Liver (tissue), 8 donors: ENCODE measurements at regions not wholly inside any gene's neighbourhood (a gene's known extent, or its start where the extent isn't known, plus 50 kb on each side); places are given as distances from the start of the nearest gene placed in this dataset.

ENCODE experiments used
- DNase-seq: peaks from one replicate; pipeline ENCODE4 v3.0.0-alpha.2; 2017; ENCODE audit warnings: low spot score
- H3K27ac ChIP-seq, 2 donors: one replicate each; pipeline ENCODE4 v1.7.0; 2013; ENCODE audit warnings: inconsistent platforms in 2 of 2, low read length in 2 of 2, control low read depth in 1 of 2, low read depth in 1 of 2, mild to moderate bottlenecking in 1 of 2
- H3K27me3 ChIP-seq, 4 donors: one replicate each; pipeline versions ENCODE4 v1.6.1 to v1.7.0; 2013; ENCODE audit warnings: low read length in 3 of 4, inconsistent platforms in 1 of 4, mild to moderate bottlenecking in 1 of 4, moderate library complexity in 1 of 4; ENCODE audit not compliant: control insufficient read depth in 4 of 4, insufficient read depth in 4 of 4
- H3K36me3 ChIP-seq, 4 donors: one replicate each; pipeline versions ENCODE4 v1.6.1 to v1.7.0; 2013; ENCODE audit warnings: low read length in 3 of 4, mild to moderate bottlenecking in 3 of 4, low read depth in 1 of 4, moderate library complexity in 1 of 4; ENCODE audit not compliant: control insufficient read depth in 4 of 4, insufficient read depth in 3 of 4
- H3K4me1 ChIP-seq, 4 donors: one replicate each; pipeline versions ENCODE4 v1.6.1 to v1.7.0; 2013; ENCODE audit warnings: low read length in 3 of 4, mild to moderate bottlenecking in 3 of 4, moderate library complexity in 1 of 4; ENCODE audit not compliant: control insufficient read depth in 4 of 4, insufficient read depth in 4 of 4
- H3K4me3 ChIP-seq, 3 donors: one replicate each; pipeline versions ENCODE4 v1.6.1 to v1.7.0; 2013; ENCODE audit warnings: low read length in 3 of 3, control low read depth in 1 of 3, low read depth in 1 of 3, mild to moderate bottlenecking in 1 of 3
- H3K9ac ChIP-seq, 2 donors: one replicate each; pipeline ENCODE4 v1.7.0; 2013; ENCODE audit warnings: low read length in 2 of 2, mild to moderate bottlenecking in 2 of 2, moderate library complexity in 2 of 2, control low read depth in 1 of 2, low read depth in 1 of 2
- H3K9me3 ChIP-seq, 4 donors: one replicate each; pipeline versions ENCODE4 v1.6.1 to v1.7.0; 2013; ENCODE audit warnings: low read length in 3 of 4; ENCODE audit not compliant: control insufficient read depth in 4 of 4
- GABPA ChIP-seq, 2 donors: IDR thresholded peaks in 1 of 2; conservative IDR thresholded peaks in 1 of 2; 2 replicates each; pipeline ENCODE4 v1.6.1; 2016; ENCODE audit warnings: antibody characterized with exemption in 2 of 2, mild to moderate bottlenecking in 1 of 2, moderate library complexity in 1 of 2
- HNF4A ChIP-seq, 2 donors: conservative IDR thresholded peaks; 2 replicates each; pipeline ENCODE4 v1.6.1; 2016; ENCODE audit warnings: antibody characterized with exemption in 2 of 2, mild to moderate bottlenecking in 2 of 2
- JUND ChIP-seq, 2 donors: IDR thresholded peaks; 2 replicates each; pipeline ENCODE4 v1.6.1; 2016; ENCODE audit warnings: antibody characterized with exemption in 2 of 2
- RAD21 ChIP-seq, 2 donors: IDR thresholded peaks; 2 replicates each; pipeline ENCODE4 v1.6.1; 2016; ENCODE audit warnings: antibody characterized with exemption in 2 of 2, mild to moderate bottlenecking in 2 of 2
- RXRA ChIP-seq, 2 donors: IDR thresholded peaks; 2 replicates each; pipeline ENCODE4 v1.6.1; 2017 to 2018; ENCODE audit warnings: antibody characterized with exemption in 2 of 2, mild to moderate bottlenecking in 1 of 2
- SP1 ChIP-seq: IDR thresholded peaks from 2 replicates; pipeline ENCODE4 v1.6.1; 2018; ENCODE audit warnings: antibody characterized with exemption, mild to moderate bottlenecking
- YY1 ChIP-seq: IDR thresholded peaks from 2 replicates; pipeline ENCODE4 v1.6.1; 2016; ENCODE audit warnings: antibody characterized with exemption, mild to moderate bottlenecking
- WGBS: extraction: QIAGEN DNeasy Blood & Tissue Kit; methylation state at CpG from one replicate; pipeline ENCODE4 v1.1.7; 2013; 5-methylcytosine and 5-hydroxymethylcytosine counted together
- TF ChIP-seq, protein P1 (sequence below): IDR thresholded peaks from 2 replicates; pipeline ENCODE4 v1.6.1; 2016; ENCODE audit warnings: antibody characterized with exemption
- TF ChIP-seq, protein P2 (sequence below): IDR thresholded peaks from 2 replicates; pipeline ENCODE4 v1.6.1; 2016; ENCODE audit warnings: antibody characterized with exemption
- TF ChIP-seq, protein P3 (sequence below): fragments of 150-350 bp; IDR thresholded peaks from 2 replicates; pipeline ENCODE4 v1.5.1; 2017; ENCODE audit warnings: improper control_type of control experiment, low read depth, low read length; ENCODE audit not compliant: missing input control
- TF ChIP-seq, protein P4 (sequence below): IDR thresholded peaks from 2 replicates; pipeline ENCODE4 v1.6.1; 2016; ENCODE audit warnings: antibody characterized with exemption, mild to moderate bottlenecking
- TF ChIP-seq, protein P5 (sequence below): IDR thresholded peaks from 2 replicates; pipeline ENCODE4 v1.6.1; 2016; ENCODE audit warnings: antibody characterized with exemption
- donor health status: healthy.
- donor health status: healthy.
- donor health status: healthy.
- donor health status: healthy.
- donor health status: healthy.

DNA sequence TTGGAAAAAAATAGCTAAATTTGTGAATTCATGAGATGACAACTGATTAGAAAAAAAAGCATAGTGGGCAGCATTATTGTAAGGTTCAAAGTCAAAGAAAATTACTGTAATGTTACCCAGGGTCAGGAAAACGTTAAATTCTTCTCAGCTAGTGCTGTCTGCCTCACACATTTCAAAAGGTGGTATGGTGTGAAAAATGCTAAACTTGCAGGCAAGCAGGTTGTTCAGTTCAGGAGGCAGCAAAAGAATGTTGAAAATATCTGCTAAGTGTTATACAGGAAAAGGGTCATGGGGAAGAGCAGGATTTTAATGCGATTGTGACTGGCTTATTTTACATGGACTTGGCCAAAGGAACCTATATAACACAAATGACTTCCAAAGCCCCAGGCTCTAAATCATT, 232.5 kb upstream of the NDST3 start:
- no peak for DNase-seq
- Histone ChIP-seq H3K27me3 (no peaks in the 10 kb centered on the region), H3K9me3 (no peaks in the 10 kb centered on the region), H3K9ac (no peak overlapping the region), H3K36me3 (no peaks in the 10 kb centered on the region), H3K4me3 (no peak overlapping the region), H3K4me1 (no peaks in the 10 kb centered on the region), H3K27ac (no peak overlapping the region)
- WGBS = 76% methylated on average over 2 of the region's 2 CpGs
- TF ChIP-seq JUND (IDR thresholded peaks at IDR 0.05) (no peak), YY1 (no peak), GABPA (IDR thresholded peaks at IDR 0.05 in 1 of 2, conservative IDR thresholded peaks at IDR 0.05 in 1 of 2) (no peak), RAD21 (IDR thresholded peaks at IDR 0.05) (no peak), HNF4A (conservative IDR thresholded peaks at IDR 0.05) (no peak), SP1 (no peak), RXRA (IDR thresholded peaks at IDR 0.05) (no peak)
- TF ChIP-seq, protein P1, sequence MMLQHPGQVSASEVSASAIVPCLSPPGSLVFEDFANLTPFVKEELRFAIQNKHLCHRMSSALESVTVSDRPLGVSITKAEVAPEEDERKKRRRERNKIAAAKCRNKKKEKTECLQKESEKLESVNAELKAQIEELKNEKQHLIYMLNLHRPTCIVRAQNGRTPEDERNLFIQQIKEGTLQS = no peak
- TF ChIP-seq, protein P2, sequence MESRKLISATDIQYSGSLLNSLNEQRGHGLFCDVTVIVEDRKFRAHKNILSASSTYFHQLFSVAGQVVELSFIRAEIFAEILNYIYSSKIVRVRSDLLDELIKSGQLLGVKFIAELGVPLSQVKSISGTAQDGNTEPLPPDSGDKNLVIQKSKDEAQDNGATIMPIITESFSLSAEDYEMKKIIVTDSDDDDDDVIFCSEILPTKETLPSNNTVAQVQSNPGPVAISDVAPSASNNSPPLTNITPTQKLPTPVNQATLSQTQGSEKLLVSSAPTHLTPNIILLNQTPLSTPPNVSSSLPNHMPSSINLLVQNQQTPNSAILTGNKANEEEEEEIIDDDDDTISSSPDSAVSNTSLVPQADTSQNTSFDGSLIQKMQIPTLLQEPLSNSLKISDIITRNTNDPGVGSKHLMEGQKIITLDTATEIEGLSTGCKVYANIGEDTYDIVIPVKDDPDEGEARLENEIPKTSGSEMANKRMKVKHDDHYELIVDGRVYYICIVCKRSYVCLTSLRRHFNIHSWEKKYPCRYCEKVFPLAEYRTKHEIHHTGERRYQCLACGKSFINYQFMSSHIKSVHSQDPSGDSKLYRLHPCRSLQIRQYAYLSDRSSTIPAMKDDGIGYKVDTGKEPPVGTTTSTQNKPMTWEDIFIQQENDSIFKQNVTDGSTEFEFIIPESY = no peak
- TF ChIP-seq, protein P3, sequence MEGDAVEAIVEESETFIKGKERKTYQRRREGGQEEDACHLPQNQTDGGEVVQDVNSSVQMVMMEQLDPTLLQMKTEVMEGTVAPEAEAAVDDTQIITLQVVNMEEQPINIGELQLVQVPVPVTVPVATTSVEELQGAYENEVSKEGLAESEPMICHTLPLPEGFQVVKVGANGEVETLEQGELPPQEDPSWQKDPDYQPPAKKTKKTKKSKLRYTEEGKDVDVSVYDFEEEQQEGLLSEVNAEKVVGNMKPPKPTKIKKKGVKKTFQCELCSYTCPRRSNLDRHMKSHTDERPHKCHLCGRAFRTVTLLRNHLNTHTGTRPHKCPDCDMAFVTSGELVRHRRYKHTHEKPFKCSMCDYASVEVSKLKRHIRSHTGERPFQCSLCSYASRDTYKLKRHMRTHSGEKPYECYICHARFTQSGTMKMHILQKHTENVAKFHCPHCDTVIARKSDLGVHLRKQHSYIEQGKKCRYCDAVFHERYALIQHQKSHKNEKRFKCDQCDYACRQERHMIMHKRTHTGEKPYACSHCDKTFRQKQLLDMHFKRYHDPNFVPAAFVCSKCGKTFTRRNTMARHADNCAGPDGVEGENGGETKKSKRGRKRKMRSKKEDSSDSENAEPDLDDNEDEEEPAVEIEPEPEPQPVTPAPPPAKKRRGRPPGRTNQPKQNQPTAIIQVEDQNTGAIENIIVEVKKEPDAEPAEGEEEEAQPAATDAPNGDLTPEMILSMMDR = no peak
- TF ChIP-seq, protein P4, sequence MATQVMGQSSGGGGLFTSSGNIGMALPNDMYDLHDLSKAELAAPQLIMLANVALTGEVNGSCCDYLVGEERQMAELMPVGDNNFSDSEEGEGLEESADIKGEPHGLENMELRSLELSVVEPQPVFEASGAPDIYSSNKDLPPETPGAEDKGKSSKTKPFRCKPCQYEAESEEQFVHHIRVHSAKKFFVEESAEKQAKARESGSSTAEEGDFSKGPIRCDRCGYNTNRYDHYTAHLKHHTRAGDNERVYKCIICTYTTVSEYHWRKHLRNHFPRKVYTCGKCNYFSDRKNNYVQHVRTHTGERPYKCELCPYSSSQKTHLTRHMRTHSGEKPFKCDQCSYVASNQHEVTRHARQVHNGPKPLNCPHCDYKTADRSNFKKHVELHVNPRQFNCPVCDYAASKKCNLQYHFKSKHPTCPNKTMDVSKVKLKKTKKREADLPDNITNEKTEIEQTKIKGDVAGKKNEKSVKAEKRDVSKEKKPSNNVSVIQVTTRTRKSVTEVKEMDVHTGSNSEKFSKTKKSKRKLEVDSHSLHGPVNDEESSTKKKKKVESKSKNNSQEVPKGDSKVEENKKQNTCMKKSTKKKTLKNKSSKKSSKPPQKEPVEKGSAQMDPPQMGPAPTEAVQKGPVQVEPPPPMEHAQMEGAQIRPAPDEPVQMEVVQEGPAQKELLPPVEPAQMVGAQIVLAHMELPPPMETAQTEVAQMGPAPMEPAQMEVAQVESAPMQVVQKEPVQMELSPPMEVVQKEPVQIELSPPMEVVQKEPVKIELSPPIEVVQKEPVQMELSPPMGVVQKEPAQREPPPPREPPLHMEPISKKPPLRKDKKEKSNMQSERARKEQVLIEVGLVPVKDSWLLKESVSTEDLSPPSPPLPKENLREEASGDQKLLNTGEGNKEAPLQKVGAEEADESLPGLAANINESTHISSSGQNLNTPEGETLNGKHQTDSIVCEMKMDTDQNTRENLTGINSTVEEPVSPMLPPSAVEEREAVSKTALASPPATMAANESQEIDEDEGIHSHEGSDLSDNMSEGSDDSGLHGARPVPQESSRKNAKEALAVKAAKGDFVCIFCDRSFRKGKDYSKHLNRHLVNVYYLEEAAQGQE = no peak
- TF ChIP-seq, protein P5, sequence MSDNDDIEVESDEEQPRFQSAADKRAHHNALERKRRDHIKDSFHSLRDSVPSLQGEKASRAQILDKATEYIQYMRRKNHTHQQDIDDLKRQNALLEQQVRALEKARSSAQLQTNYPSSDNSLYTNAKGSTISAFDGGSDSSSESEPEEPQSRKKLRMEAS = no peak

DNA sequence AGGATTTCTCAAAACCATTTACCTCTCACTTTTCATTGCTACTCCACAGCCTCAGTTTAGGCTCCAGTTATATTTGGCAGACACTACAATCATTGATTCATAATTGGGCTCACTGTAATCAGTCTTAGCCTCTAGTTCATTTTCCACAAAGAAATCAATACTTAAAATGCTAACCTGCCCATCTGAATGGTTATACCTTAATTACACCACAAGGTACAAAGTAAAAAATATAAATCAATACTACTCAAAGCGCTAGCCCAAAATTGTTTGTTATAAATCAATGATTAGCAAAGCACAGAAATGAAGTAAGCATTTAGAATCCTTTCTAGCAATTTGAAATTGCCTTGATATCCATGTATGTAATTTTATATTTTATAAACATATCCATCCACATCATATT, 222.6 kb upstream of the NDST3 start:
- H3K4me3 ChIP-seq = no peak overlapping the region
- no peaks in the 10 kb centered on the region for H3K9me3 ChIP-seq
- peaks cover 0 to 7% (median 4%) of the 10 kb centered on the region in 4 donors for H3K4me1 ChIP-seq
- no peaks in the 10 kb centered on the region for H3K27me3 ChIP-seq
- H3K36me3 ChIP-seq = no peaks in the 10 kb centered on the region
- WGBS = 39% methylated on average over 1 of the region's 1 CpG
- TF ChIP-seq HNF4A (conservative IDR thresholded peaks at IDR 0.05) = peak in 1 of 2 donors; percentile 54
- TF ChIP-seq, protein P2 = no peak
- no peak overlapping the region for H3K9ac ChIP-seq
- H3K27ac ChIP-seq = no peak overlapping the region
- no peak for DNase-seq
